Activated CD4-positive, alpha-beta T cell treated with anti-CD3 and anti-CD28 coated beads for 4 hours (primary cell): ENCODE measurements at regions not wholly inside any gene's neighbourhood (a gene's known extent, or its start where the extent isn't known, plus 50 kb on each side); places are given as distances from the start of the nearest gene placed in this dataset.

ENCODE experiments used
- DNase-seq, 2 donors: peaks; one replicate each; pipeline ENCODE4 v3.0.0-alpha.2; 2020

DNA sequence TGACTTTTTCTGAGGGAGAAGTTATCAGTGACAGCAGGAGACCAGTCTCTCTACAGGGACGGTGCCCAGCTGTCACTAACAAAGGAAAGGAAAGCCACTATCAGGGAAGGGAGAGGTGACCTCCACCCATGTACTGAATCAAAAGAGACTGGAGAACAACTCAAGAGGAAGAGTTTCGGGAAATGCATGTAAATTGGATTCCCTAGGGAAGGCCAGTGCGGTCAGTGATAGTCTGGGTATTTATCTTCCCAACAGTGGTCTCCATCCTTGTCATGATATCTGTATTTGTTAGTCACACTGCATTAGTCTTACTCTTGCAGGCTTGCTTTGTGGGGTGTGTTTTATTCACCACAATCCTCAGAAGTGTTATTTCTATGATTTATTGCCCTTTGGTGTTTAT, 193.4 kb upstream of the KIRREL3 start:
- DNase-seq: no peak

GRCh38 chr11:127191689-127192088, 191.1 kb upstream of the KIRREL3 start:
- no peak for DNase-seq

DNA sequence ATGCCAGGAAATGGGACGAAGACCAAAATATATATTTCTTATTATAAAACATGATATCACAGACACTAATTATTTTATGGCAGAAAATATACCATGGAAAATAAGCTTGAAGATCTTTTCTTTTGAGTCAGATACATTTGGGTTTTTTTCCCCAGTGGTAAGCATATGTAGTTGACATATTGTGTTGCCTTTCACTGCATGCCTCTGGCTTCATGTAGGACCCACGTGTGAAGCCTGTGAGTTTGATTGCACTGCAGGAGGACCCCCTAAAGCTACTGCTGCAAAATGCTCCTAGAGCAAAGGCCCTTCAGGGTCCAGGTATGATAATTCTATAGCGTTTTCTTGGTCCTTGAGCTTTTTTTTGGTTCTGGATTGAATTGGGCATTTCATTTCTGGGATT, 190.7 kb upstream of the KIRREL3 start:
- no peak for DNase-seq

DNA sequence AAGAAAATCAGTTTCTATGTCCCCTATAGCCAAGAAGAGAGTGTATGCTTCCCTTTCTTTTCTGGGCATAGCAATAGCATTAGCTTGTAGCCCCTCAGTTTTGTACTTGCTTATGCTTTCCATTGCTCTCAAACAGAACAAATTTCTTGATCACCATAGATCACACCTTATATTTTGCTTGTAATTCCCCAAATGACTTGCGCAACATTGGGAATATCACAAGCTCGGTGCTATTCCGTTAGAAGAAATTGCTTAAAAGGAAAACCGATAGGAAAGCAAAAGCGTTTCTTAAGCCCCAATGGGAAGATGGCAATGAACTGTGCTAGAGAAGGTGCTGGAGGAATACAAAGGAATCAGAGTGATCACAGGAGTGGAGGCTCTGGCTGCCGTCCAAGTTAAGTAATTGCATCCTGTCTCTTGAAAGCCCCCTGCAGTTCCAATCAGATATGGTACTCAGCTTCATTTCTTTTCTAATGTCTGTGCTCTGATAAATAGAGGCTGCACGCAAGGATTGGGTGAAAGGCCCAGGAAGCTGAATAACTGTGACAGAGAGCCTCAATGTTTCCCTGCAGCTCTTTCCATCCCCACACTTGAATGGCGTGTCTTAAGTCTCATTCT, 182.1 kb upstream of the KIRREL3 start:
- no peak for DNase-seq

DNA sequence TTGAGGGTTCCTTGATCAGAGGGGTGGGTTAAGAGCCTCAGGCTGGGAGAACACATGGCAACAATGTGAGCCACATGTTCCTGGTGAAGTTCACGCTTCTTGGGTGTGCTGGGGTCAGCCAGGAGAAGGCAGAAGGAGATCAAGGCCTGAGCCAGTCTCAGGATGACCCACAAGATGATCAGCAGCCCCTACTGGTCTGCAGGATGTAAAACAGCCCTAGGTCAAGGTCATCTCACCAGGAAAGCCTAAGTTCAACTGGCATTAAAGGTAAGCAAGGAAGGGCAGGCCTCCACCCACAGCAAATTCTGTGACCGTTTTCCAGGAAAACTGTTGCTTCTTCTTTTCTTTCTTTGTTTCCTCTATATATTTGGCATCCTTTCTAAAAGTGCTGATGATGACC, 156.7 kb upstream of the KIRREL3 start:
- no peak for DNase-seq

GRCh38 chr11:127149410-127149809, 148.8 kb upstream of the KIRREL3 start:
- no peak for DNase-seq

GRCh38 chr11:127143251-127143650, 142.7 kb upstream of the KIRREL3 start:
- no peak for DNase-seq

DNA sequence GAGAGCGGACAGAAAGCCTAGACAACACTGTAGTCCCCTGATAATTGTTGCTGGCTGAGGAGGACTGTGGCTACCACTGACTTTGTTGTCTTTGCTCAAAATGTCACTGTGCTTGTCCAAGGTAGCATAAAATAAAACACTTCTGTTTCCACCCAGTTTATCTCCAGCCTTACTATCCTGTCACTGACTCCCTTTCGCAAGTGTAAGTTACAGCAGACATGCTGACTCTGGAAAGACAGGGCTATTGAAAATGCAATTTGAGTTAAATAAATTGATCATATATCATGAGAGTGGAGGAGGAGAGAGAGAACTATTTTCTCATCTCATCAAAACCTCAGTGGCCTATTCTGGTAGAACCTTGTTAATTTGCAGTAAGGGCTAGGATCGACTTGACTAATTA, 138.0 kb upstream of the KIRREL3 start:
- DNase-seq: no peak

DNA sequence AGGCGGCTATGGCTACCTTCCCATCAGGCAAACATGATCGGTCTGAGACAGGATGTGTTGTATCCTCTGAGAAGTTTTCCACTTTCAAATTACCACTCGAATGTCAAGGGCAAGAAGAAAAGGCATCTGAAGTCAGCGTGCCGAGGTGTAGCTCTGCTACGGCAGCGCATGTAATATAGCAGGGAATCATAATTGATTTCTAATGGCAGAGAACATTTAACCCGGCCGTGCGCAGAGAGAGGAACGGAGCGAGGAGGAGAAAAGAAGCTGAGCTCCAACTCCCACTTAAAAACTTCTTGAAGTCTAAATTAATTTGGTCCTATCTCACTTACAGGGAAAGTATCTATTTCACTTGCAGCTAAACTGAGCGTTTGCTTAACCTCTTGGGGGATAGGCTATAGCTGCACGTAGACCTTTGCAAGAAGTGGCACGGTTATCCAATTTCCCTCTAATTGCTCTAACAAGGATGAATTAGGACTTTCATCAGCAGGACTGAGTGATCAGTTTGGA, 137.3 kb upstream of the KIRREL3 start:
- DNase-seq: no peak

DNA sequence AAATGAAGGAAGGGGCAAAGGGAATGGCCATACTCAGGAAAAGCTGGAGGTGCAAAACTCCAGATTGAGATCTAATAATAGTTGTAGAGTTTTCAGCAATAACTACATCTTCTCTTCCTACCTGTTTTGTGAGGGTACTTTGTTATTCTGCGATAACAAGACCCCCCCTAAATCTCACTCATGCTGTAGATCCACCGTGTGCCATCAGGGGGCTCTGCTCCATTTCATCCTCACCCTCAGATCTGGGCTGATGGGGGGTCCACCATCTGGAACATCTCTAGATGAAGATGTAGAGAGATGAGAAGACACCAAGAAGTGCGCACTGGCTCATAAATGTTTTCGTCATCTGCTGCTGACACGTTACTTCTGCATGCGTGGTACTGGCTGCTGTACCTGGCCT, 135.9 kb upstream of the KIRREL3 start:
- DNase-seq: no peak

- no peak for DNase-seq
These were observed 134.7 kb upstream of the KIRREL3 start for GRCh38 chr11:127135256-127135655.

DNA sequence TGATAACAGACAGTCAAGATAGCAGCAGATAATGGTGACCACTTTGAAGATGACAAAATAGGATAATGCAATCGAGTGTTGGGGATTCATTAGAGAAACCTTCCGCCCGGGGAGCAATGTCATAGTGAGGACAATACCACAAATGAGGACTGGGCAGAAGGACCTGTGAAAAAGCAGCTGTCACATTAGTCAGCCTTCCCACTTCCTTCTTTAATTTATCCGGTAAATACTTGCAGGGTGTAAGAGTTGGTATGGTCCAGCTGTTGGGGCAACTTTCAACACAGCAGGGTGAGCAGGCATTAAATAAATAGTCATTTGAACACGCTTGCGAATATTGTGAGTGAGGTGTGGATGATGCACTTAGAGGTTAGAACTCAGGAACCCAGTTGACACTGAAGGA, 132.5 kb upstream of the KIRREL3 start:
- no peak for DNase-seq

- DNase-seq: no peak
These were observed 129.8 kb upstream of the KIRREL3 start for GRCh38 chr11:127130321-127130720.

GRCh38 chr11:127126986-127127385, 126.4 kb upstream of the KIRREL3 start:
- no peak for DNase-seq

DNA sequence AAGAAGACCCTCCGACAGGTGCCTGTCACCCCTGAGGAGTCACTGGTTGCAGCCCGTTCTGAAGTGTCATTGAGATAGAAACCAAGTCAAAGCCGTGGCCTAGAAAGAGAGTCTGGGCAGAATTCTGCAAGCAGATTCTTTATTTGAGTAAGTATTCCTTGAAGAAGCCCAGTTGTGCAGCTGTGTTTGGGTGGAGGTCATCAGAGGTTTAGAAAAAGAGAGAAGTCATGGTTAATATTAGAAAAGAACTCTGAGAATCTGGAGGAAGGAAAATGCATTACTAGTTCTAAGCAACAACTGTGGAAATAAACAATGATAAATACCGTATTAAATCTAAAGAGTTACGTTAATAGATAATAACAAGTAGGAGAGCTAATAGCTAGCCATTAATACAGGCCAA, 118.8 kb upstream of the KIRREL3 start:
- DNase-seq: no peak

DNA sequence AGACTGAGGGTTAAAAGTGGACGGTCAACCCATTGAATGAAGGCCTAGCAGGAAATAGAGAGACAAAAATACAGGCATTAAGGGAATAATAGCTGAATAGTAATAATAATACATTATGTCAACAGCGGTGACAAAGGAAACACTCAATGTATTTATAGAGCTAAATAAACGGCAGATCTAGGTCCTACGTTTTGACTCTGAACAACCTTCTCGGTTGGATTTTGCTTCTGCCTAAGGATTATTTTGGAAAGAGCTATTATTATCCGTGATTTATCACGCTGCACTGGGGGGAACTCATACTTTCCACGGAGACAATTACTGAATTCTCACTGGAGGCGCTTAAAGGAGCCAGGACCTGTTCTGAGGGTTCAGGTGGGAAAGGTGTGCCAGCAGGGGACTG, 118.2 kb upstream of the KIRREL3 start:
- DNase-seq: no peak

GRCh38 chr11:127117231-127117739, 116.7 kb upstream of the KIRREL3 start:
- no peak for DNase-seq

- no peak for DNase-seq
These were observed 115.3 kb upstream of the KIRREL3 start for GRCh38 chr11:127115844-127116243.

- DNase-seq: no peak
These were observed 113.5 kb upstream of the KIRREL3 start for GRCh38 chr11:127114035-127114434.

GRCh38 chr11:127110542-127110941, 110.0 kb upstream of the KIRREL3 start:
- DNase-seq: no peak

DNA sequence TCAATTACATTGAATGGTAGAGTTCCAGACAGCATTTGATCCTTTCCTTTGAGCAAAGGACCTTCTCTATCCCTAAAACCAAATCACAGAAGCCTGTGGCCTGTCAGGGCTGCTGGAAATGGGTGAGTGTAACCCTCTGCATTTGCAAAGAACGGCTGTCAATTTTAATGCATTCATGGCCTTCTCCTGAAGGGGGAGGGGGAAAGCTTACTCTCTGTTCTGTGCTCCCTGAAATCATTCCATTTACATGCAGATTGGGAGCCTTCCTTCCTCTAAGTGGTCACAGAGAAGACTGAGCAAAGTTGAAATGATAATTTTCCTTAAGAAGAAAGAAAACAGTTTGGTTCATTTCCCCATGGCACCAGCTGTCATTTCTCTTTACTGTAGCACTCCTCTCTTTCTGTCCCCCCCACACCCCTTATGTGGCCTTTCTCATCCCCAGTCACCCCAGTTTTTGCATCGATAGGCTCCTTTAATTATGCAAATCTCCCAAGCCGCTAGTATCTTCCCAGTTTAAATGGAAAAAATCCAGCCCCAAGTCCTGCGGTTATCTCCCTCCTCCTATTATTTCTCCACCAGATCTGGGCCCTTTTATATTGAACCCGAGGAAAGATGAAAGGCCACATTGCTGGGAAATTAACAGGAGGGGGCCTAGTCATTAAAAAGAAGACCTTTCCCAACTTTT, 109.4 kb upstream of the KIRREL3 start:
- no peak for DNase-seq

GRCh38 chr11:127108838-127109237, 108.3 kb upstream of the KIRREL3 start:
- no peak for DNase-seq

- DNase-seq: no peak
These were observed 106.4 kb upstream of the KIRREL3 start for GRCh38 chr11:127106938-127107337.
